ENCODE measurements at regions not wholly inside any gene's neighbourhood (a gene's known extent, or its start where the extent isn't known, plus 50 kb on each side); places are given as distances from the start of the nearest gene placed in this dataset.

- no peak for DNase-seq
These were observed 154.9 kb upstream of the ANKRD28 start for GRCh38 chr3:15952543-15953175.

- no peak for DNase-seq
These were observed 156.1 kb upstream of the ANKRD28 start for GRCh38 chr3:15953841-15954240.

GRCh38 chr3:15955968-15956367 lies 158.2 kb upstream of the ANKRD28 start:
- DNase-seq = no peak

GRCh38 chr3:15958692-15959433 lies 161.1 kb upstream of the ANKRD28 start:
- DNase-seq = no peak

- DNase-seq = peak; percentile 26
These were observed 161.6 kb upstream of the ANKRD28 start for GRCh38 chr3:15959434-15959811.

- DNase-seq = no peak
These were observed 167.0 kb upstream of the ANKRD28 start for GRCh38 chr3:15964605-15965442.

- DNase-seq = no peak
These were observed 169.8 kb upstream of the ANKRD28 start for GRCh38 chr3:15967577-15967976.

GRCh38 chr3:15969874-15970640 lies 172.3 kb upstream of the ANKRD28 start:
- no peak for DNase-seq

- DNase-seq = no peak
These were observed 175.6 kb upstream of the ANKRD28 start for GRCh38 chr3:15973414-15973813.

GRCh38 chr3:15973940-15974339 lies 176.2 kb upstream of the ANKRD28 start:
- no peak for DNase-seq

- no peak for DNase-seq
These were observed 176.9 kb upstream of the ANKRD28 start for GRCh38 chr3:15974647-15975046.

GRCh38 chr3:15976524-15976923 lies 178.7 kb upstream of the ANKRD28 start:
- no peak for DNase-seq

GRCh38 chr3:15977090-15977489 lies 179.3 kb upstream of the ANKRD28 start:
- no peak for DNase-seq

- no peak for DNase-seq
These were observed 179.9 kb upstream of the ANKRD28 start for GRCh38 chr3:15977598-15978232.

GRCh38 chr3:15978801-15979200 lies 181.0 kb upstream of the ANKRD28 start:
- no peak for DNase-seq

GRCh38 chr3:15979495-15979894 lies 181.7 kb upstream of the ANKRD28 start:
- no peak for DNase-seq

- no peak for DNase-seq
These were observed 182.1 kb upstream of the ANKRD28 start for GRCh38 chr3:15979900-15980299.

GRCh38 chr3:15982243-15982642 lies 184.5 kb upstream of the ANKRD28 start:
- DNase-seq = no peak

GRCh38 chr3:15982667-15983196 lies 185.0 kb upstream of the ANKRD28 start:
- peak; percentile 92 for DNase-seq

- no peak for DNase-seq
These were observed 185.5 kb upstream of the ANKRD28 start for GRCh38 chr3:15983232-15983631.

GRCh38 chr3:15983693-15984092 lies 185.9 kb upstream of the ANKRD28 start:
- DNase-seq = no peak

- no peak for DNase-seq
These were observed 185.1 kb upstream of the GALNT15 start for GRCh38 chr3:15989419-15989818.
